Nephron progenitor cell (in vitro differentiated cells): ENCODE measurements at regions not wholly inside any gene's neighbourhood (a gene's known extent, or its start where the extent isn't known, plus 50 kb on each side); places are given as distances from the start of the nearest gene placed in this dataset.

Source experiments
- DNase-seq: peaks from one replicate; pipeline ENCODE4 v3.0.0; 2021
- H3K27ac Mint-ChIP-seq: 2 replicates; pipeline ENCODE4 v1.8.0; 2021; ENCODE audit warnings: mild to moderate bottlenecking, moderate library complexity, mixed read lengths
- H3K27me3 Mint-ChIP-seq: 2 replicates; pipeline ENCODE4 v1.8.0; 2021; ENCODE audit warnings: mild to moderate bottlenecking, low read depth, mixed read lengths; ENCODE audit not compliant: poor library complexity
- H3K36me3 Mint-ChIP-seq: 2 replicates; pipeline ENCODE4 v1.8.0; 2021; ENCODE audit warnings: low read depth, mixed read lengths
- H3K4me1 Mint-ChIP-seq: 2 replicates; pipeline ENCODE4 v1.8.0; 2021; ENCODE audit warnings: mixed read lengths
- H3K4me3 Mint-ChIP-seq: 2 replicates; pipeline ENCODE4 v1.8.0; 2021; ENCODE audit warnings: mild to moderate bottlenecking, moderate library complexity, mixed read lengths
- H3K9me3 Mint-ChIP-seq: 2 replicates; pipeline ENCODE4 v1.8.0; 2021; ENCODE audit warnings: mild to moderate bottlenecking, moderate library complexity, mixed read lengths
- TF ChIP-seq, protein P1 (sequence below): fragments of 200-600 bp; sonication (generic); IDR thresholded peaks from 2 replicates; pipeline ENCODE4 v1.5.0; 2021; ENCODE audit warnings: antibody characterized with exemption

GRCh38 chr5:166058660-166059059 lies 2232.8 kb upstream of the WWC1 start:
- TF ChIP-seq, protein P1, sequence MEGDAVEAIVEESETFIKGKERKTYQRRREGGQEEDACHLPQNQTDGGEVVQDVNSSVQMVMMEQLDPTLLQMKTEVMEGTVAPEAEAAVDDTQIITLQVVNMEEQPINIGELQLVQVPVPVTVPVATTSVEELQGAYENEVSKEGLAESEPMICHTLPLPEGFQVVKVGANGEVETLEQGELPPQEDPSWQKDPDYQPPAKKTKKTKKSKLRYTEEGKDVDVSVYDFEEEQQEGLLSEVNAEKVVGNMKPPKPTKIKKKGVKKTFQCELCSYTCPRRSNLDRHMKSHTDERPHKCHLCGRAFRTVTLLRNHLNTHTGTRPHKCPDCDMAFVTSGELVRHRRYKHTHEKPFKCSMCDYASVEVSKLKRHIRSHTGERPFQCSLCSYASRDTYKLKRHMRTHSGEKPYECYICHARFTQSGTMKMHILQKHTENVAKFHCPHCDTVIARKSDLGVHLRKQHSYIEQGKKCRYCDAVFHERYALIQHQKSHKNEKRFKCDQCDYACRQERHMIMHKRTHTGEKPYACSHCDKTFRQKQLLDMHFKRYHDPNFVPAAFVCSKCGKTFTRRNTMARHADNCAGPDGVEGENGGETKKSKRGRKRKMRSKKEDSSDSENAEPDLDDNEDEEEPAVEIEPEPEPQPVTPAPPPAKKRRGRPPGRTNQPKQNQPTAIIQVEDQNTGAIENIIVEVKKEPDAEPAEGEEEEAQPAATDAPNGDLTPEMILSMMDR, result no peak
- H3K36me3 Mint-ChIP-seq, result no peaks in the 10 kb centered on the region
- no peaks in the 10 kb centered on the region for H3K27me3 Mint-ChIP-seq
- no peak for DNase-seq
- no peak overlapping the region for H3K4me3 Mint-ChIP-seq
- H3K27ac Mint-ChIP-seq, result no peak overlapping the region
- H3K9me3 Mint-ChIP-seq, result no peaks in the 10 kb centered on the region
- H3K4me1 Mint-ChIP-seq, result peaks cover 4% of the 10 kb centered on the region

- no peaks in the 10 kb centered on the region for H3K9me3 Mint-ChIP-seq
- DNase-seq, result no peak
- H3K36me3 Mint-ChIP-seq, result no peaks in the 10 kb centered on the region
- H3K4me3 Mint-ChIP-seq, result no peak overlapping the region
- H3K27ac Mint-ChIP-seq, result no peak overlapping the region
- H3K4me1 Mint-ChIP-seq, result peaks cover 4% of the 10 kb centered on the region
- TF ChIP-seq, protein P1, result no peak
- no peaks in the 10 kb centered on the region for H3K27me3 Mint-ChIP-seq
These were observed 2229.4 kb upstream of the WWC1 start for GRCh38 chr5:166062094-166062493.

- Mint-ChIP-seq H3K4me3 (no peak overlapping the region), H3K4me1 (peaks cover 4% of the 10 kb centered on the region), H3K27me3 (no peaks in the 10 kb centered on the region), H3K36me3 (no peaks in the 10 kb centered on the region), H3K27ac (no peak overlapping the region), H3K9me3 (no peaks in the 10 kb centered on the region)
- TF ChIP-seq, protein P1, result no peak
- DNase-seq, result no peak
These were observed 2228.7 kb upstream of the WWC1 start for GRCh38 chr5:166062719-166063118.

GRCh38 chr5:166063261-166063660 lies 2228.2 kb upstream of the WWC1 start:
- H3K27ac Mint-ChIP-seq, result no peak overlapping the region
- H3K4me1 Mint-ChIP-seq, result peaks cover 4% of the 10 kb centered on the region
- TF ChIP-seq, protein P1, result no peak
- DNase-seq, result no peak
- H3K9me3 Mint-ChIP-seq, result no peaks in the 10 kb centered on the region
- no peak overlapping the region for H3K4me3 Mint-ChIP-seq
- no peaks in the 10 kb centered on the region for H3K27me3 Mint-ChIP-seq
- no peaks in the 10 kb centered on the region for H3K36me3 Mint-ChIP-seq

DNA sequence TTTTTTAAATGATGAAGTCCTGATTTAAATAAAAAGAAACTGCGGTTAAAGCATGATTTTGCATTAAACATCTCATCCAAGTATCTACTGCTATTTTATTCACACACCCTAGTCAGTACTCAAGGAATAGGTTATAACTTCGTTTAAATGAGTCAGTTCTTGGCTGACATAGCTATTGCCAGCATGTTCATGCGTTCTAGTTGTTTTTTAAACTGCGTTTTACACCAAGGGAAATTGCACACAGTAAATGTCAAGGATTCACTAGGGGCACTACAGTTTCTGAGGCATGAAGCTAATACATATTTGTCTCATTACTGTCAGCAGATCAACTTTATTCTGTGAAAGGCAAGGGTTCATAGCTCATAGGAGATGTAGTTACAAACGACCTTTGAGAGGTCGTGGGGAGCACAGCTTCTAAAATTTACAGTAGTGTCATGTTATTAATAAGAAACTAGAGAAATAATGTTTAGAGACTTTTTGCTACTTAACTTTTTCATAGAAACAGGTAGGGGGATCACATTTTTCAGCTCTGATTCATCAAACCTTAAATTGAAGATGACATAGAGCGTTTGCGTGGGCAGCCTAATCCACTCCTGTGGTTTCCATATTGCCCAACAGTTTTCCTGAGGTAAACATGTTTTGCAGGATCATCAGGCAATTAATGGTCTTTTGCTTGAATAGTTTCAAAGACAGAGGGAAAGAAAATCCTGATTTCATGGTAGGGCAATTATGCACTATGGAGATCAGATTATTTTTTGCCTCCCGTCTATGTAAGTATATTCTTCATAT lies 2222.7 kb upstream of the WWC1 start:
- Mint-ChIP-seq H3K4me1 (peaks cover 9% of the 10 kb centered on the region), H3K36me3 (no peaks in the 10 kb centered on the region), H3K27me3 (peaks cover 5% of the 10 kb centered on the region), H3K27ac (no peak overlapping the region), H3K4me3 (no peak overlapping the region), H3K9me3 (no peaks in the 10 kb centered on the region)
- TF ChIP-seq, protein P1, result no peak
- no peak for DNase-seq
